Fibroblast of lung (primary cell): ENCODE measurements at regions not wholly inside any gene's neighbourhood (a gene's known extent, or its start where the extent isn't known, plus 50 kb on each side); places are given as distances from the start of the nearest gene placed in this dataset.
A peak's percentile ranks its signal among the peaks of the same experiment; 100 is the strongest.

Source experiments
- DNase-seq, 2 donors: peaks; one replicate each; pipeline versions ENCODE4 v3.0.0 to v3.0.0-alpha.2; 2010; ENCODE audit warnings: low read depth in 2 of 2
- H2AFZ ChIP-seq: 2 replicates; pipeline ENCODE4 v1.5.1; 2012; ENCODE audit warnings: low read length, control low read depth, inconsistent platforms
- H3K27ac ChIP-seq: 2 replicates; pipeline ENCODE4 v1.5.1; 2011; ENCODE audit warnings: low read length, control low read depth; ENCODE audit not compliant: insufficient read depth
- H3K27me3 ChIP-seq: 2 replicates; pipeline ENCODE4 v1.5.1; 2011; ENCODE audit warnings: mild to moderate bottlenecking, low read length; ENCODE audit not compliant: control insufficient read depth, insufficient read depth
- H3K36me3 ChIP-seq: 2 replicates; pipeline ENCODE4 v1.5.1; 2011; ENCODE audit warnings: low read length; ENCODE audit not compliant: control insufficient read depth, insufficient read depth
- H3K4me1 ChIP-seq: 2 replicates; pipeline ENCODE4 v1.5.1; 2011; ENCODE audit warnings: low read length; ENCODE audit not compliant: control insufficient read depth, insufficient read depth; ENCODE audit errors: extremely low read depth
- H3K4me2 ChIP-seq: 2 replicates; pipeline ENCODE4 v1.5.1; 2011; ENCODE audit warnings: low read length, control low read depth; ENCODE audit not compliant: insufficient read depth; ENCODE audit errors: extremely low read depth
- H3K4me3 ChIP-seq, 4 experiments: fragments of 200-600 bp in 1 of 4; sonication (generic) in 1 of 4; replicated peaks in 1 of 4; 2 replicates each; pipeline ENCODE4 v1.5.1; 2011 to 2016; ENCODE audit warnings: low read length in 4 of 4, low read depth in 3 of 4, mild to moderate bottlenecking in 3 of 4, control low read depth in 2 of 4, inconsistent platforms in 1 of 4, mixed read lengths in 1 of 4; ENCODE audit not compliant: insufficient read depth in 1 of 4; ENCODE audit errors: control extremely low read depth in 1 of 4
- H3K79me2 ChIP-seq: 2 replicates; pipeline ENCODE4 v1.5.1; 2012; ENCODE audit warnings: mild to moderate bottlenecking, low read length, inconsistent platforms; ENCODE audit not compliant: control insufficient read depth, insufficient read depth
- H3K9ac ChIP-seq: 2 replicates; pipeline ENCODE4 v1.5.1; 2011; ENCODE audit warnings: mild to moderate bottlenecking, low read length, control low read depth; ENCODE audit not compliant: insufficient read depth
- H3K9me3 ChIP-seq: 2 replicates; pipeline ENCODE4 v1.5.1; 2012; ENCODE audit warnings: low read depth, low read length; ENCODE audit not compliant: control insufficient read depth, insufficient read depth
- H4K20me1 ChIP-seq: 2 replicates; pipeline ENCODE4 v1.5.1; 2011; ENCODE audit warnings: low read length; ENCODE audit not compliant: control insufficient read depth, insufficient read depth; ENCODE audit errors: extremely low read depth
- EZH2 ChIP-seq: IDR thresholded peaks from 2 replicates; pipeline ENCODE4 v1.5.1; 2012; ENCODE audit warnings: low read length, control low read depth, mild to moderate bottlenecking; ENCODE audit errors: missing control alignments
- TF ChIP-seq, protein P1 (sequence below), 2 donors: IDR thresholded peaks in 1 of 2; conservative IDR thresholded peaks in 1 of 2; 1 replicate in 1 of 2; 2 replicates in 1 of 2; pipeline ENCODE4 v1.5.1; 2011 to 2012; ENCODE audit warnings: low read length in 2 of 2, control low read depth in 1 of 2, inconsistent platforms in 1 of 2, low read depth in 1 of 2, mild to moderate bottlenecking in 1 of 2

DNA sequence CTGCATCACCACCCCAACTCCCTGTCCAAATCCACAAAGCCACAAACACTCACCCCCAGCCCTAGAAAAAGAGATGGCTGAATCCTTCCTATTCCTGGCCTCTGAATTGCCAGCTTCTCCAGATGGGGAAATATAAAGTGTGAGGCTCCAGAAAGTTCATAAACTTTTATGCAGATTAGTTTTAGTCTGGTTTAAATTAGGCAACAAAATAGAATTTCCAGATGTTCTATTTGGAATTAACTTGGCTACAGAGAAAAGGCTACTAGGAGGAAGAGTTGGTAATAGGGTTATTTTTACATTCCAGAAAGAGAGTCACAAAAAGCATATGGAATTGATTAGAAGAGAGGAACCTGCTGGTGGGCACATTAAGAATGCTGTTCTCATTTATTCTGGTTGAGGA lies 56.0 kb downstream of the EN1 start:
- no peak overlapping the region for H3K4me2 ChIP-seq

DNA sequence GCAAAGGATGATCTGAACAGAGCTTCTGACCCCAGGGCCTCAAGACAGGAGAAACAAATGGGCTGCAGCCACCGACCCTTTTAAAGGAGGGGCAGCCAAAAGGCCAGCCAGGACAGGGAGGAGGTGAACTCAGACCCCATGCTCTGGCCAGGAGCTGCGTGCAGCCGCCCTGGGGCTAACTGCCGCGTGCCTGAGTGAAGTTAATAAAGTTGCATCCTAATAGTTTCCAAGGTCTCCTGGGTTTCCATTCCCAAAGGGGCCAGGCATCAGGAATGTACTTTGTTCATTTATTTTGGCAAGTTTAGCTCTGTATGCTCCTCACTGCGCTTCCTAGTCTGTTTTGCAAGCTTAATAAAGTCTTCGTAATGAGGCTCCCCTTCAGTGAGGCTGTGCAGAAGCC lies 60.7 kb downstream of the EN1 start:
- Histone ChIP-seq H3K9me3 (no peaks in the 10 kb centered on the region), H4K20me1 (no peaks in the 10 kb centered on the region)
- no peak for TF ChIP-seq EZH2
- TF ChIP-seq, protein P1, sequence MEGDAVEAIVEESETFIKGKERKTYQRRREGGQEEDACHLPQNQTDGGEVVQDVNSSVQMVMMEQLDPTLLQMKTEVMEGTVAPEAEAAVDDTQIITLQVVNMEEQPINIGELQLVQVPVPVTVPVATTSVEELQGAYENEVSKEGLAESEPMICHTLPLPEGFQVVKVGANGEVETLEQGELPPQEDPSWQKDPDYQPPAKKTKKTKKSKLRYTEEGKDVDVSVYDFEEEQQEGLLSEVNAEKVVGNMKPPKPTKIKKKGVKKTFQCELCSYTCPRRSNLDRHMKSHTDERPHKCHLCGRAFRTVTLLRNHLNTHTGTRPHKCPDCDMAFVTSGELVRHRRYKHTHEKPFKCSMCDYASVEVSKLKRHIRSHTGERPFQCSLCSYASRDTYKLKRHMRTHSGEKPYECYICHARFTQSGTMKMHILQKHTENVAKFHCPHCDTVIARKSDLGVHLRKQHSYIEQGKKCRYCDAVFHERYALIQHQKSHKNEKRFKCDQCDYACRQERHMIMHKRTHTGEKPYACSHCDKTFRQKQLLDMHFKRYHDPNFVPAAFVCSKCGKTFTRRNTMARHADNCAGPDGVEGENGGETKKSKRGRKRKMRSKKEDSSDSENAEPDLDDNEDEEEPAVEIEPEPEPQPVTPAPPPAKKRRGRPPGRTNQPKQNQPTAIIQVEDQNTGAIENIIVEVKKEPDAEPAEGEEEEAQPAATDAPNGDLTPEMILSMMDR (conservative IDR thresholded peaks at IDR 0.05 in 1 of 2, IDR thresholded peaks at IDR 0.05 in 1 of 2; ENCODE audit: low read depth in 1 of 2, low read length in 2 of 2), result no peak

More for the DNA sequence above, 56.0 kb downstream of the EN1 start:
- Histone ChIP-seq H3K79me2 (no peaks in the 10 kb centered on the region), H3K27me3 (no peaks in the 10 kb centered on the region), H3K9me3 (no peaks in the 10 kb centered on the region), H2AFZ (no peak overlapping the region), H3K4me3 (no peak overlapping the region), H3K27ac (no peak overlapping the region), H3K9ac (no peak overlapping the region), H4K20me1 (no peaks in the 10 kb centered on the region), H3K36me3 (no peaks in the 10 kb centered on the region), H3K4me1 (no peaks in the 10 kb centered on the region)
- TF ChIP-seq EZH2, result no peak
- TF ChIP-seq, protein P1 (conservative IDR thresholded peaks at IDR 0.05 in 1 of 2, IDR thresholded peaks at IDR 0.05 in 1 of 2; ENCODE audit: low read depth in 1 of 2, low read length in 2 of 2), result no peak
- peak in 1 of 2 donors; percentile 32 for DNase-seq

DNA sequence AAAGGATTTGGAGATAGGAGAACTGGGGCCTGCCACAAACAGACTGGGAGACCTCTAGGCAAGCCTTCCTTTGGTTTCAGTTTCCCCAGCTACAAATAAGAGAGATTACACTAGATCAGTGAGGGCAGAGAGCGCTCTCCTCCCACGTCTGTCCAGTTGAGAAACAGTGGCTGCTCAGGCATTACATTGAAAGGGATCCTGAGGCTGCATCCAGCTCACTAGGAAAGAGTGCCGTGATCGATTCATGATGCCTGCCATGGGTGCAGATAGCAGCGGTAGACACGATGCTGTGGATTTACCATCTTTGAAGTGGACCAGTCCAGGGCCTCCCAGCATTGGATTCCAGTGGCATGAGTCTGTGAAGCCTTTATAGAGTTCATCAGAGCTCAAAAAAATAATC lies 62.6 kb downstream of the EN1 start:
- DNase-seq, result no peak

More for the DNA sequence above, 60.7 kb downstream of the EN1 start:
- no peak for DNase-seq
- Histone ChIP-seq H3K27ac (no peak overlapping the region), H2AFZ (no peak overlapping the region), H3K9ac (no peak overlapping the region), H3K79me2 (no peaks in the 10 kb centered on the region), H3K4me3 (no peak overlapping the region), H3K27me3 (no peaks in the 10 kb centered on the region), H3K36me3 (no peaks in the 10 kb centered on the region), H3K4me2 (no peak overlapping the region), H3K4me1 (no peaks in the 10 kb centered on the region)

More for the DNA sequence above, 62.6 kb downstream of the EN1 start:
- H2AFZ ChIP-seq, result no peak overlapping the region
- H3K79me2 ChIP-seq, result no peaks in the 10 kb centered on the region
- TF ChIP-seq, protein P1 (conservative IDR thresholded peaks at IDR 0.05 in 1 of 2, IDR thresholded peaks at IDR 0.05 in 1 of 2; ENCODE audit: low read depth in 1 of 2, low read length in 2 of 2), result no peak
- no peak for TF ChIP-seq EZH2
- H4K20me1 ChIP-seq, result no peaks in the 10 kb centered on the region
- H3K27ac ChIP-seq, result no peak overlapping the region
- H3K4me2 ChIP-seq, result no peak overlapping the region
- H3K36me3 ChIP-seq, result no peaks in the 10 kb centered on the region
- H3K4me1 ChIP-seq, result no peaks in the 10 kb centered on the region
- no peaks in the 10 kb centered on the region for H3K27me3 ChIP-seq
- no peaks in the 10 kb centered on the region for H3K9me3 ChIP-seq
- no peak overlapping the region for H3K4me3 ChIP-seq
- no peak overlapping the region for H3K9ac ChIP-seq
